ENCODE measurements at regions not wholly inside any gene's neighbourhood (a gene's known extent, or its start where the extent isn't known, plus 50 kb on each side); places are given as distances from the start of the nearest gene placed in this dataset.
A peak's percentile ranks its signal among the peaks of the same experiment; 100 is the strongest.

DNA sequence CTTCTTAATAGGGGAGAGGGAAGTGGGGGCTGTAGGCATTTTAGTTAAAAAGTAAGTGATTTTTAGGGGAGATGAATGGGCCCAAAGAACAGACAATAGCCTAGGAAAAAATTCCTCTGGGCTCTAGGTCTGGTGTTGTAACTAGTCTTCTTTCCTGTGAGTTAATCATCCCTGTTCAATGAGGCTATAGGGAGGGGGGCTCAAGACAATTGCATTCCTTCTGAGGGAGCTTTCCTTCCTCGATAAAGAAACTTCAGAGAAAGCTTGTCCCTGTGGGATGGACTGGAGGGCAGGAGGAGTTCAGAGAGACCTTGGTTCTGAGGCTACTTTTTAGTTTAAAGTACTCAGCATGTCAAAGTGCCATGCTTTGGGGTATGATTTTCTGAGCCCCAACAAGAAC is 127.2 kb downstream of the BBS10 start:
- DNase-seq (ENCODE audit: low spot score), result no peak

DNA sequence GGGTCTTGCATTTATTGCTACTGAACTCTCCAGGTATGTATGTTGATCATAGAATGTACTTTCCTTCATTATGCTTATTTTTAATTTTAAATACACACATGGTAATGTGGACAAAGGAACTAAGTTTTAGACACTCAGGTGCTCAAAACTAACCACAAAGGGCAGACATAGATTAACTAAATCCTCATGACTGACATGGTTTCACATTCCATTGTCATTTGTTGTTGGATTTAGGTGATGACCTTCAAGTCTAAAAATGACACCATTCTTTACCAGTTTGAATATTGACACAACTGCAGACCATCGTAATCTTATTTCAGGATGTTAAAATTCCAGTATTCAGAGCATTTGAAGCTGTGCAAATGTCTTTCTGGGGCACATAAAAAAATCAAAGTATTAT is 128.4 kb downstream of the BBS10 start:
- DNase-seq (ENCODE audit: low spot score), result no peak

DNA sequence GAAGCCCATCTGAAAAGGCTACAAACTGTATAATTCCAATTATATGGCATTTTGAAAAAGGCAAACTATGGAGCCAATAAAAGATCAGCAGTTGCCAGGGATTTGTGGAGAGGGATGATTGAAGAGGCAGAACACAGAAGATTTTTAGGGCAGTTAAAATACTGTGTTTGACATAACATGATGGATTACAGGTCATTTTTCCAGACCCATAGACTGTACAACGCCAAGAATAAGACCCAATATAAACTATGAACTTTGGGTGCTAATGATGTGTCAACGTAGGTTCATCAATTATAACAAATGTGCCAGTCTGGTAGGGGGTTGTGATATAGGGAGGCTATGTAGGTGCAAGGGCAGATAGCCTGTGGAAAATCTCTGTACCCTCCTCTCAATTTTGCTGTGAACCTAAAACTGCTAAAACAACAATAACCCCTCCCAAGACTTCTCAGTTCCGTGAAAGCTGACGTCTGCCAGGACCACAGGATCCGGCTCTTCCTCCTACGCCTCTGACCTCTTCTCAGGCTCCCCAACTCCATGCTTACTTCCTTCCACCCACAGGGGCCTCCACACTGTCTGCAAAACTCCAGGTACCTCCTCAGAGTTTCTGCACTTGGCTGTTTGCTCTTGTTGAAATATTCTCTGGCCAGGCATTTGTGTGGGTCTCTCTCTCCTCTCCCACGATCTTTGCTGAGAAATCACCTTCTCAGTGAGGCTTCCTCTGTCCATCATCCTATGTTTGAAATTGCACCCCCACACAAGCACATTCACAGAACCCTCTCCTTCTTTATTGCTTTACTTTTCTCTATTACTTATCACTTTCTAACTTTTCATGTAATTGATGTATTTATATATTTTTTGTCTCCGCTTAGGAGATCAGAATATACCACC is 131.4 kb downstream of the BBS10 start:
- DNase-seq (ENCODE audit: low spot score), result no peak

DNA sequence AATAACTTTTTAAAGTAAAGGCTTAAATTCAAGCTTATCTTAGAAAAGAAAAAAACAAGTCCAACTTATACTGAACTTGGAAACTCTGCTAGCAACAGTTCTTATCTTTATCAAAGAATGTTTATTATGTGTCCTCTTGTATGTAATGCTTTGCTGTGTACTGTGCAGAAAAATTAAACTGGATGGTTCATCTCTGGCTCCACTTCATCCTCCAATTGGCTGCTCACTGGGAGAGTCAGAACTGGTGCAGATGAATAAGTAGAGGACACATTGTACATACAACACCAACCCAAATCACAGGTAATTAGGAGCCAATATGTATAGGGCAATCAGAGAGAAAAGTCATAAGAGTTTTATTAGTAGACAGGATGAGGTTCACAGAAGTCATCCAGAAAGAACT is 123.6 kb upstream of the NAP1L1 start:
- no peak for DNase-seq (ENCODE audit: low spot score)

GRCh38 chr12:76206677-76207072 is 122.2 kb upstream of the NAP1L1 start:
- DNase-seq (ENCODE audit: low spot score), result no peak

DNA sequence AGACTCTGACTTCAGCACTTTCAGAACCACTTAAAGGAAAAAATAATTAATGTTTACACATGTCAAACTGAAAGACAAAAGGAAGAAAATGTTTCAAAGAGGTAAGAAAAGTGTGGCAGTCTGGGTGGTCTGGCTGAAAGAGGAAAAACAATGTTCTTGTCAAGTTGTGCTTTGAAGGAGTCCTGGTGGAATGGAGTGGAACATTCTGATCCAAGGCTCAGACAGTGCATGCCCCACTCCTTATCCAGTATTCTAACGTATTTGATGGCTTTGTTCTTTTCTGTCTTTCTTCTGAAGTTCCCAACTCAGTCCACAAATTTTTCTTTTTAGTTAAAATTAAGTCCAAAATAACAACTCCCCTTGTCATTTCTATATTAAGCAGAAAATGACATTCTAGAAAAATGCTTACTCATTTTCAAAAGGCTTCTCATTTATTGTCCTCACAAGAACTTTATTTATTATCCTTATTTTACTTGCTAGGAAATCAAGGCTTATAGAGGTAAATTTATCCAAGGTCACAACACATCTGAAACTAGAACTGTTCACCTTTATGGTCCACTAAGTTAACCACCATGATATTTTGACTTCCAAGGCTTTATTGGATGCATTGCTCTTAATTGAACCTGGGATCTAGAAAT is 121.7 kb upstream of the NAP1L1 start:
- DNase-seq (ENCODE audit: low spot score), result no peak

DNA sequence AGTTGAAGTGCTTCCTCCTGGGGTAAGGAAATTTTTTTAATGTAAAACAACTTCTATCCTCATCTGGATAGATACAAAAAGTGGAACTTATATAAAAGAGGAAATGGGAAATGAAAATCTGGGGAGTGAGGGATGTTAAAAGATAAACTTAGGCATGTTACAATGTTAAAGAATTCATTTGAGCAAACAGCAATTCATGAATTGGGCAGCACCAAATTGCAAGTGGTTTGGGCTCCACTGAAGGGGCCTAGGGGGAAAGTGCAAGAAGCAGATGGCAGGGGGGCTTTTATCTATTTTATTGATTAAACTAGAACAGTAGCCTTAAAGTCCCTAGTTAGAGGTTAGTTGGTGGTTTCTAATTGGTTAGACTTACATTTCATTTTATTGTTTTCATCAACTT is 118.1 kb upstream of the NAP1L1 start:
- no peak for DNase-seq (ENCODE audit: low spot score)

DNA sequence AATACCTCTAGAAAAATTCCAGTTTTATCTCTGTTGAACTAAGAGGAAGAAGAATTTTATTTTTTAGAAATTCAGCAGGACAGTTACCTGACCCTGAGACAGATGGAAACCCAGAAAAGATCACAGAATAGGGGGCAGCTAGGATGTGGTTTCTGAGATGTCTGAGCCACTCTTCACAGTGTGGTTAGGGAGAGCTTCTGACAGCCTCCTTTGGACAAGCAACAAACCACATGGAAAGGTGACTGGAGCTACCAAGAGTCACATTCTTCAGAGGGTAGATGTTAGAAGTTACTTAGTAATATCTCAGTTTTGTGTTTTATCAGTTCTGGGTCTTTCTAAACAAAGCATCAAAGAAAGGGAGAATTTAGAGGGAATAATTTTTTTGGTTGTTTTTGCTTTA is 117.3 kb upstream of the NAP1L1 start:
- peak; percentile 20 for DNase-seq (ENCODE audit: low spot score)

DNA sequence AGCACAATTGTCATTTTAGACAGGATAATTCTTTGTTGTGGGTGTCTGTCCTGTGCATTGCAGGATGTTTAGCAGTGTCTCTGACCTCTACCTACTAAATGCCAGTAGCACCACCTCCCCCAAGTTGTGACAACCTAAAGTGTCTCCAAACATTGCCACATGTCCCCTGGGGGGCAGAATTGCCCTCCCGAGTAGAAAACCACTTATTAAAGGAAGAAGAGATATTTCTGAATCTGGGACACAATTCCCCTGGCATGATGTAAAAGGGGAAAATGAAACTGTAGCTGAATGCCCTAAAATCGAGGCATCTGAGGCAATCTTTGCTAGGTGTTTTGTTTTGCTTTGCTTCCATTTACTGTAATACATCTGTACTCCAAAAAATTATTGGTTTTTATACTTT is 116.8 kb upstream of the NAP1L1 start:
- no peak for DNase-seq (ENCODE audit: low spot score)

- DNase-seq (ENCODE audit: low spot score), result no peak
These were observed 115.3 kb upstream of the NAP1L1 start for GRCh38 chr12:76199808-76200207.

GRCh38 chr12:76198839-76199238 is 114.4 kb upstream of the NAP1L1 start:
- DNase-seq (ENCODE audit: low spot score), result no peak

GRCh38 chr12:76197283-76197682 is 112.8 kb upstream of the NAP1L1 start:
- no peak for DNase-seq (ENCODE audit: low spot score)

DNA sequence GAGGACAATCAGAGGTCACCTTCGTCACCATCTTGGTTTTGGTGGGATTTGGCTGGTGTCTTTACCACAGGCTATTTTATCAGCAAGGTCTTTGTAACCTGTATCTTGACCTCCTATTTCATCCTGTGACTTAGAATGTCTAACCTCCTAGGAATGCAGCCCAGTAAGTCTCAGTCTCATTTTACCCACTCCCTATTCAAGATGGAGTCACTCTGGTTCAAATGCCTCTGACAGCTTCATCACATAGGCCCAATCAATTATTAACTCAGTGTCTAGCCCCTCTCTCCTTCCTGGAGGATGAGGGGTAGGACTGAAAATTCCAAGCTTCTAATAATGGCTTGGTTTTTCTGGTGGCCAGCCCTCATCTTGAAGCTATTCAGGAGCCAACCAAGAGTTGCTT is 111.4 kb upstream of the NAP1L1 start:
- no peak for DNase-seq (ENCODE audit: low spot score)

DNA sequence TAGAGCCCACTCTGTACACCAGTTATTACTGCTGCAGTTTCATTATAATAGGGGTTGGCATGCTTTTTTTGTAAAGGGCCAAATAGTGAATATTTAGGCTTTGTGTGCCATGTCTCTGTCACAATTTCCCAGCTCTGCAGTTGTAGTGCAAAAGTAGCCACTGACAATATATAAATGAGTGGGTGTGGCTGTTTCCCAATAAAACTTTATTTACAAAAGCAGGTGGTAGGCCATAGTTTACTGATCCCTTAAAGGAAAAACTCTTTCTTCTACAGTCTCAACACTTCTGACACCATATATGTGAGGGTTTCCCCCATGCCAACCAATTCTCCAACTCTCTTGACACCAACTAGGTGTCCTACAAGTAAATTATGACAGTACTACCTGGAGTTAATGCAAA is 110.2 kb upstream of the NAP1L1 start:
- no peak for DNase-seq (ENCODE audit: low spot score)

DNA sequence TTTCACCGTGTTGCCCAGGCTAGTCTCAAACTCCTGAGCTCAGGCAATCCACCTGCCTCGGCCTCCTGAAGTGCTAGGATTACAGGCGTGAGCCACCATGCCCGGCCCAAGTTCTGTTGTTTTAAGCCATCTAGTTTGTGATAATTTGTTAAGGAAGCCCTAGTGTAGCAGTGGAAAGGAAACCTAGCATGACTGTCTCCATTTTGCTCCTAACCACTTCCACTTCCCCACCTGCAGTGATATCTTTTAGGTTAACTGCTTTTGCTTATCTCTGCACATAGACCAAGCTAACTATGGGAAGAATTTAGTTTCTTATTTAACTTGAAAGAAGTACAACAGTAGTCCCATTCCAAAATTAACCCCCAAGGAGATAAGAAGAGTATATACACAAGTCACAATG is 109.5 kb upstream of the NAP1L1 start:
- no peak for DNase-seq (ENCODE audit: low spot score)

- DNase-seq (ENCODE audit: low spot score), result no peak
These were observed 107.9 kb upstream of the NAP1L1 start for GRCh38 chr12:76192416-76192815.

- no peak for DNase-seq (ENCODE audit: low spot score)
These were observed 105.8 kb upstream of the NAP1L1 start for GRCh38 chr12:76190299-76190698.

GRCh38 chr12:76189851-76190250 is 105.4 kb upstream of the NAP1L1 start:
- DNase-seq (ENCODE audit: low spot score), result no peak

DNA sequence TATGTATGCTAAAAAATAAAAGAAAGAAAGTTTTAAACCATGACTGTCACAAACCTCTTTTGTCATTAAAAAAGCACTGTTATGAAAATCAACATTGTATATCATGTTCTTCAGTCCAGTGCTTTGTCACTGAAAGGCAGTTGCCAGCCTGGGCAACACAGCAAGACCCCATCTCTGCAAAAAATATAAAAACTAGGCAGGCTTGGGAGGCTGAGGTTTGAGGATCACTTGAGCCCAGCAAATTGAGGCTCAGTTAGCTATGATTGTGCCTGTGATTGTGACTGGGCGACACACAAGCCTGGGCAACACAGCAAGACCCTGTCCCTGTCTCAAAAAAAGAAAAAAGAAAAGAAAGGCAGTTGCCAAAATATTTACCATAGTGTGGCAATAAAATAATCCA is 102.7 kb upstream of the NAP1L1 start:
- no peak for DNase-seq (ENCODE audit: low spot score)

- DNase-seq (ENCODE audit: low spot score), result no peak
These were observed 101.8 kb upstream of the NAP1L1 start for GRCh38 chr12:76186131-76186906.

DNA sequence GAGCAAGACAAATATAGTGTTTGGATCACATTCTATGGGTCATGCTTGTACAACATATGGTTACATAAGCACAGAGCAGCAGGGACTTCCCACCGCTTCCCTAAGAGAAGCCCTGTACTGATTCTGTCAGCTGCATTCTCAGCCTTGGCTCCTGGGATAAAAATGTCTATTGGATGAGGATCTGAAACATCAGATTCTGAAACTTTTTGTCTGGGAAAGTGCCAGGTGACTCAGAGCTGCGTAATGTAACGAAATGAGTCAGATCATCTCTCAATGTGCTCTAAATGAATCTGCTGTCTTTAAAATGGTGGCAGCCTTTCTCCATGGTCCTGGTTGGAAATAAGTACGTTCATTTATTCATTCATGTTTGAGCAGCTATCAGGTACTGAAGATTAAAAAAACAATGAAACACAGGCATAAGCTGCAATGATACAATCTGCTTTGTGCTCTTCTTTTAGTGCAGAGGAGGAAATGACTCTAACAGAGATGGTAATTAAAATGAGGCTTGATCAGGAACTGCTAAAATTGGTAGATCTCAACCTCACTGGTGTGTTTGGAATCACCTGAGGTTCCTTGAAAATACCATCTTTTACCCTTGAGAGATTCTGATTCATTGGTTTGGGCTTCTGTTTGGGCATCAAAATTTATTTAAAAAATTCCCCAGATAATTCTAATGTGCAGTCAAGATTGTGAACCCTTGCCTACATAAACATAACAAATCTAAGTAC is 99.1 kb upstream of the NAP1L1 start:
- peak; percentile 79 for DNase-seq (ENCODE audit: low spot score)

Data from AG20443 (cell line).